Activated T-helper 1 cell treated with anti-CD3 and anti-CD28 coated beads, Interleukin-12 subunit alpha, Interleukin-12 subunit beta, Interleukin-2, Interleukin-4 antibody, amounts not matched to agents 30 ng/mL and 10 ng/mL and 1 ng/mL, durations not matched to agents 14 hours and 24 hours and 36 hours (primary cell): ENCODE measurements at regions not wholly inside any gene's neighbourhood (a gene's known extent, or its start where the extent isn't known, plus 50 kb on each side); places are given as distances from the start of the nearest gene placed in this dataset.
"Not testable (repeated sequence)": the region's sequence is repeated elsewhere in the genome, so short reads cannot be mapped to it uniquely, and the experiment has no call there.

ENCODE experiments used
- DNase-seq: peaks from one replicate; pipeline ENCODE4 v3.0.0; 2021; ENCODE audit warnings: low spot score
- H3K27ac Mint-ChIP-seq: one replicate; pipeline ENCODE4 v1.8.0; 2021; ENCODE audit warnings: mild to moderate bottlenecking, mixed read lengths
- H3K27me3 Mint-ChIP-seq: one replicate; pipeline ENCODE4 v1.8.0; 2022; ENCODE audit warnings: mild to moderate bottlenecking, moderate library complexity, mixed read lengths; ENCODE audit not compliant: insufficient read depth
- H3K36me3 Mint-ChIP-seq: one replicate; pipeline ENCODE4 v1.8.0; 2021; ENCODE audit warnings: low read depth, mixed read lengths
- H3K4me1 Mint-ChIP-seq: one replicate; pipeline ENCODE4 v1.8.0; 2021; ENCODE audit warnings: low read depth, mixed read lengths
- H3K4me3 Mint-ChIP-seq: one replicate; pipeline ENCODE4 v1.8.0; 2021; ENCODE audit warnings: mild to moderate bottlenecking, moderate library complexity, mixed read lengths
- H3K9me3 Mint-ChIP-seq: one replicate; pipeline ENCODE4 v1.8.0; 2021; ENCODE audit warnings: mixed read lengths
- intact Hi-C: fragments of 100-400 bp; cut with micrococcal nuclease; formaldehyde crosslinking; loops from one replicate; pipeline ENCODE4 v1.15.1; 2024

GRCh38 chr4:141458501-141458900, 177.9 kb upstream of the IL15 start:
- intact Hi-C loops = no loop called here
- DNase-seq = no peak

GRCh38 chr4:141459020-141459419, 177.4 kb upstream of the IL15 start:
- no peak overlapping the region for H3K4me3 Mint-ChIP-seq
- H3K9me3 Mint-ChIP-seq = no peaks in the 10 kb centered on the region
- no peaks in the 10 kb centered on the region for H3K4me1 Mint-ChIP-seq
- no peaks in the 10 kb centered on the region for H3K36me3 Mint-ChIP-seq
- no peak for DNase-seq
- H3K27ac Mint-ChIP-seq = no peak overlapping the region
- H3K27me3 Mint-ChIP-seq = peaks cover 2% of the 10 kb centered on the region
- intact Hi-C loops = no loop called here

More at GRCh38 chr4:141458501-141458900, 177.9 kb upstream of the IL15 start:
- peaks cover 2% of the 10 kb centered on the region for H3K27me3 Mint-ChIP-seq
- no peaks in the 10 kb centered on the region for H3K9me3 Mint-ChIP-seq
- H3K36me3 Mint-ChIP-seq = no peaks in the 10 kb centered on the region
- H3K4me1 Mint-ChIP-seq = no peaks in the 10 kb centered on the region
- H3K4me3 Mint-ChIP-seq = no peak overlapping the region
- H3K27ac Mint-ChIP-seq = no peak overlapping the region

GRCh38 chr4:141462361-141462760, 174.0 kb upstream of the IL15 start:
- H3K4me1 Mint-ChIP-seq = no peaks in the 10 kb centered on the region
- H3K27ac Mint-ChIP-seq = no peak overlapping the region
- no peak for DNase-seq
- peaks cover 2% of the 10 kb centered on the region for H3K27me3 Mint-ChIP-seq
- no peaks in the 10 kb centered on the region for H3K36me3 Mint-ChIP-seq
- no peaks in the 10 kb centered on the region for H3K9me3 Mint-ChIP-seq
- no peak overlapping the region for H3K4me3 Mint-ChIP-seq
- intact Hi-C loops = no loop called here

- intact Hi-C loops = no loop called here
- no peaks in the 10 kb centered on the region for H3K9me3 Mint-ChIP-seq
- no peak overlapping the region for H3K4me3 Mint-ChIP-seq
- H3K27ac Mint-ChIP-seq = no peak overlapping the region
- no peak for DNase-seq
- no peaks in the 10 kb centered on the region for H3K36me3 Mint-ChIP-seq
- no peaks in the 10 kb centered on the region for H3K4me1 Mint-ChIP-seq
- peaks cover 2% of the 10 kb centered on the region for H3K27me3 Mint-ChIP-seq
These were observed 172.7 kb upstream of the IL15 start for GRCh38 chr4:141463678-141464077.

GRCh38 chr4:141464366-141464765, 172.0 kb upstream of the IL15 start:
- no peak overlapping the region for H3K27ac Mint-ChIP-seq
- H3K9me3 Mint-ChIP-seq = no peaks in the 10 kb centered on the region
- intact Hi-C loops = no loop called here
- no peak for DNase-seq
- peaks cover 2% of the 10 kb centered on the region for H3K27me3 Mint-ChIP-seq
- no peaks in the 10 kb centered on the region for H3K36me3 Mint-ChIP-seq
- H3K4me3 Mint-ChIP-seq = no peak overlapping the region
- H3K4me1 Mint-ChIP-seq = no peaks in the 10 kb centered on the region

- no peaks in the 10 kb centered on the region for H3K36me3 Mint-ChIP-seq
- intact Hi-C loops = no loop called here
These were observed 171.2 kb upstream of the IL15 start for GRCh38 chr4:141465171-141465570.

GRCh38 chr4:141467225-141467624, 169.2 kb upstream of the IL15 start:
- no peaks in the 10 kb centered on the region for H3K27me3 Mint-ChIP-seq
- no peaks in the 10 kb centered on the region for H3K36me3 Mint-ChIP-seq
- intact Hi-C loops = no loop called here
- no peaks in the 10 kb centered on the region for H3K4me1 Mint-ChIP-seq
- H3K4me3 Mint-ChIP-seq = no peak overlapping the region
- no peak overlapping the region for H3K27ac Mint-ChIP-seq
- DNase-seq = no peak
- H3K9me3 Mint-ChIP-seq = no peaks in the 10 kb centered on the region

More at GRCh38 chr4:141465171-141465570, 171.2 kb upstream of the IL15 start:
- no peak overlapping the region for H3K27ac Mint-ChIP-seq
- H3K4me3 Mint-ChIP-seq = no peak overlapping the region
- H3K4me1 Mint-ChIP-seq = no peaks in the 10 kb centered on the region
- H3K9me3 Mint-ChIP-seq = no peaks in the 10 kb centered on the region
- no peak for DNase-seq
- peaks cover 2% of the 10 kb centered on the region for H3K27me3 Mint-ChIP-seq

GRCh38 chr4:141469392-141469791, 167.0 kb upstream of the IL15 start:
- Mint-ChIP-seq H3K9me3 (no peaks in the 10 kb centered on the region), H3K27me3 (no peaks in the 10 kb centered on the region), H3K36me3 (no peaks in the 10 kb centered on the region), H3K27ac (no peak overlapping the region), H3K4me3 (no peak overlapping the region), H3K4me1 (no peaks in the 10 kb centered on the region)
- intact Hi-C loops = no loop called here
- DNase-seq = no peak

- DNase-seq = no peak
- H3K27me3 Mint-ChIP-seq = no peaks in the 10 kb centered on the region
- H3K36me3 Mint-ChIP-seq = no peaks in the 10 kb centered on the region
- no peaks in the 10 kb centered on the region for H3K9me3 Mint-ChIP-seq
- no peak overlapping the region for H3K27ac Mint-ChIP-seq
- intact Hi-C loops = no loop called here
- no peak overlapping the region for H3K4me3 Mint-ChIP-seq
- H3K4me1 Mint-ChIP-seq = no peaks in the 10 kb centered on the region
These were observed 163.3 kb upstream of the IL15 start for GRCh38 chr4:141473026-141473540.

- no peaks in the 10 kb centered on the region for H3K27me3 Mint-ChIP-seq
- H3K4me1 Mint-ChIP-seq = no peaks in the 10 kb centered on the region
- no peak overlapping the region for H3K4me3 Mint-ChIP-seq
- no peaks in the 10 kb centered on the region for H3K9me3 Mint-ChIP-seq
- DNase-seq = no peak
- H3K36me3 Mint-ChIP-seq = no peaks in the 10 kb centered on the region
- intact Hi-C loops = no loop called here
- no peak overlapping the region for H3K27ac Mint-ChIP-seq
These were observed 162.4 kb upstream of the IL15 start for GRCh38 chr4:141473952-141474351.

GRCh38 chr4:141480950-141481349, 155.4 kb upstream of the IL15 start:
- no peak for DNase-seq
- Mint-ChIP-seq H3K4me3 (no peak overlapping the region), H3K27ac (no peak overlapping the region), H3K4me1 (no peaks in the 10 kb centered on the region), H3K27me3 (no peaks in the 10 kb centered on the region), H3K36me3 (no peaks in the 10 kb centered on the region), H3K9me3 (peaks cover 37% of the 10 kb centered on the region)
- intact Hi-C loops = no loop called here

GRCh38 chr4:141484298-141484697, 152.1 kb upstream of the IL15 start:
- peaks cover 41% of the 10 kb centered on the region for H3K9me3 Mint-ChIP-seq
- H3K27me3 Mint-ChIP-seq, H3K4me3 Mint-ChIP-seq, DNase-seq, H3K27ac Mint-ChIP-seq, H3K36me3 Mint-ChIP-seq, H3K4me1 Mint-ChIP-seq, intact Hi-C loops: not testable (repeated sequence)

- intact Hi-C loops = no loop called here
- H3K4me3 Mint-ChIP-seq = no peak overlapping the region
- H3K27me3 Mint-ChIP-seq = no peaks in the 10 kb centered on the region
- peaks cover 23% of the 10 kb centered on the region for H3K9me3 Mint-ChIP-seq
- H3K27ac Mint-ChIP-seq = no peak overlapping the region
- H3K36me3 Mint-ChIP-seq = no peaks in the 10 kb centered on the region
- no peak for DNase-seq
- H3K4me1 Mint-ChIP-seq = no peaks in the 10 kb centered on the region
These were observed 149.9 kb upstream of the IL15 start for GRCh38 chr4:141486375-141486997.

- intact Hi-C loops = no loop called here
- no peaks in the 10 kb centered on the region for H3K9me3 Mint-ChIP-seq
- H3K27me3 Mint-ChIP-seq = peaks cover 2% of the 10 kb centered on the region
- no peak overlapping the region for H3K4me3 Mint-ChIP-seq
- no peak overlapping the region for H3K27ac Mint-ChIP-seq
- no peak for DNase-seq
- no peaks in the 10 kb centered on the region for H3K4me1 Mint-ChIP-seq
- H3K36me3 Mint-ChIP-seq = no peaks in the 10 kb centered on the region
These were observed 138.8 kb upstream of the IL15 start for GRCh38 chr4:141497627-141498026.
